Activated T-cell treated with anti-CD3 and anti-CD28 coated beads, Interleukin-2, amount 50 U/mL, for 24 hours (primary cell): ENCODE measurements at regions not wholly inside any gene's neighbourhood (a gene's known extent, or its start where the extent isn't known, plus 50 kb on each side); places are given as distances from the start of the nearest gene placed in this dataset.

ENCODE experiments used
- DNase-seq: peaks from one replicate; pipeline ENCODE4 v3.0.0-alpha.2; 2020
- H3K27ac Mint-ChIP-seq: 2 replicates; pipeline ENCODE4 v1.8.0; 2020; ENCODE audit warnings: mild to moderate bottlenecking, mixed read lengths
- H3K27me3 Mint-ChIP-seq: 2 replicates; pipeline ENCODE4 v1.8.0; 2020; ENCODE audit warnings: mixed read lengths
- H3K36me3 Mint-ChIP-seq: 2 replicates; pipeline ENCODE4 v1.8.0; 2020; ENCODE audit warnings: low read depth, mixed read lengths
- H3K4me1 Mint-ChIP-seq: 2 replicates; pipeline ENCODE4 v1.8.0; 2020; ENCODE audit warnings: low read depth, mixed read lengths
- H3K4me3 Mint-ChIP-seq: 2 replicates; pipeline ENCODE4 v1.8.0; 2020; ENCODE audit warnings: mild to moderate bottlenecking, moderate library complexity, mixed read lengths
- H3K9me3 Mint-ChIP-seq: 2 replicates; pipeline ENCODE4 v1.8.0; 2020; ENCODE audit warnings: mixed read lengths

- H3K4me1 Mint-ChIP-seq, result no peaks in the 10 kb centered on the region
- H3K27me3 Mint-ChIP-seq, result no peaks in the 10 kb centered on the region
- no peak overlapping the region for H3K27ac Mint-ChIP-seq
- H3K36me3 Mint-ChIP-seq, result no peaks in the 10 kb centered on the region
- no peak overlapping the region for H3K4me3 Mint-ChIP-seq
- H3K9me3 Mint-ChIP-seq, result peaks cover 6% of the 10 kb centered on the region
- no peak for DNase-seq
Observed at GRCh38 chr4:57661517-57662090, 551.4 kb upstream of the IGFBP7 start.

- Mint-ChIP-seq H3K4me1 (no peaks in the 10 kb centered on the region), H3K36me3 (no peaks in the 10 kb centered on the region), H3K4me3 (no peak overlapping the region), H3K27ac (no peak overlapping the region), H3K27me3 (no peaks in the 10 kb centered on the region), H3K9me3 (peaks cover 4% of the 10 kb centered on the region)
- no peak for DNase-seq
Observed at GRCh38 chr4:57658673-57659072, 548.5 kb upstream of the IGFBP7 start.

- H3K9me3 Mint-ChIP-seq, result peaks cover 4% of the 10 kb centered on the region
- H3K4me1 Mint-ChIP-seq, result no peaks in the 10 kb centered on the region
- no peaks in the 10 kb centered on the region for H3K36me3 Mint-ChIP-seq
- H3K27ac Mint-ChIP-seq, result no peak overlapping the region
- no peak overlapping the region for H3K4me3 Mint-ChIP-seq
- DNase-seq, result no peak
- no peaks in the 10 kb centered on the region for H3K27me3 Mint-ChIP-seq
Observed at GRCh38 chr4:57658188-57658587, 548.0 kb upstream of the IGFBP7 start.

GRCh38 chr4:57655342-57655741, 545.2 kb upstream of the IGFBP7 start:
- H3K36me3 Mint-ChIP-seq, result no peaks in the 10 kb centered on the region
- no peaks in the 10 kb centered on the region for H3K27me3 Mint-ChIP-seq
- H3K9me3 Mint-ChIP-seq, result no peaks in the 10 kb centered on the region
- H3K27ac Mint-ChIP-seq, result no peak overlapping the region
- H3K4me3 Mint-ChIP-seq, result no peak overlapping the region
- H3K4me1 Mint-ChIP-seq, result no peaks in the 10 kb centered on the region
- no peak for DNase-seq

GRCh38 chr4:57652779-57653178, 542.6 kb upstream of the IGFBP7 start:
- no peak overlapping the region for H3K27ac Mint-ChIP-seq
- H3K27me3 Mint-ChIP-seq, result no peaks in the 10 kb centered on the region
- no peaks in the 10 kb centered on the region for H3K9me3 Mint-ChIP-seq
- no peak overlapping the region for H3K4me3 Mint-ChIP-seq
- no peaks in the 10 kb centered on the region for H3K36me3 Mint-ChIP-seq
- DNase-seq, result no peak
- no peaks in the 10 kb centered on the region for H3K4me1 Mint-ChIP-seq

- Mint-ChIP-seq H3K4me1 (no peaks in the 10 kb centered on the region), H3K27me3 (no peaks in the 10 kb centered on the region), H3K27ac (no peak overlapping the region), H3K36me3 (no peaks in the 10 kb centered on the region), H3K4me3 (no peak overlapping the region), H3K9me3 (no peaks in the 10 kb centered on the region)
- DNase-seq, result no peak
Observed at GRCh38 chr4:57640391-57641100, 530.4 kb upstream of the IGFBP7 start.

GRCh38 chr4:57639561-57640382, 529.6 kb upstream of the IGFBP7 start:
- no peaks in the 10 kb centered on the region for H3K36me3 Mint-ChIP-seq
- H3K27me3 Mint-ChIP-seq, result no peaks in the 10 kb centered on the region
- H3K4me3 Mint-ChIP-seq, result no peak overlapping the region
- no peak overlapping the region for H3K27ac Mint-ChIP-seq
- DNase-seq, result no peak
- H3K4me1 Mint-ChIP-seq, result no peaks in the 10 kb centered on the region
- no peaks in the 10 kb centered on the region for H3K9me3 Mint-ChIP-seq

- Mint-ChIP-seq H3K9me3 (no peaks in the 10 kb centered on the region), H3K4me1 (no peaks in the 10 kb centered on the region), H3K4me3 (no peak overlapping the region), H3K27ac (no peak overlapping the region), H3K27me3 (no peaks in the 10 kb centered on the region), H3K36me3 (no peaks in the 10 kb centered on the region)
- no peak for DNase-seq
Observed at GRCh38 chr4:57635910-57636309, 525.7 kb upstream of the IGFBP7 start.

GRCh38 chr4:57633212-57633859, 523.2 kb upstream of the IGFBP7 start:
- peaks cover 3% of the 10 kb centered on the region for H3K9me3 Mint-ChIP-seq
- H3K27me3 Mint-ChIP-seq, result no peaks in the 10 kb centered on the region
- no peak for DNase-seq
- H3K4me3 Mint-ChIP-seq, result no peak overlapping the region
- no peaks in the 10 kb centered on the region for H3K36me3 Mint-ChIP-seq
- no peak overlapping the region for H3K27ac Mint-ChIP-seq
- no peaks in the 10 kb centered on the region for H3K4me1 Mint-ChIP-seq

- H3K4me3 Mint-ChIP-seq, result no peak overlapping the region
Observed at GRCh38 chr4:57632564-57632963, 522.4 kb upstream of the IGFBP7 start.

GRCh38 chr4:57631147-57631546, 521.0 kb upstream of the IGFBP7 start:
- no peak overlapping the region for H3K27ac Mint-ChIP-seq
- no peaks in the 10 kb centered on the region for H3K36me3 Mint-ChIP-seq
- H3K4me1 Mint-ChIP-seq, result no peaks in the 10 kb centered on the region
- DNase-seq, result no peak
- no peak overlapping the region for H3K4me3 Mint-ChIP-seq
- peaks cover 3% of the 10 kb centered on the region for H3K9me3 Mint-ChIP-seq
- H3K27me3 Mint-ChIP-seq, result no peaks in the 10 kb centered on the region

More at GRCh38 chr4:57632564-57632963, 522.4 kb upstream of the IGFBP7 start:
- DNase-seq, result no peak
- Mint-ChIP-seq H3K9me3 (peaks cover 3% of the 10 kb centered on the region), H3K27ac (no peak overlapping the region), H3K27me3 (no peaks in the 10 kb centered on the region), H3K36me3 (no peaks in the 10 kb centered on the region), H3K4me1 (no peaks in the 10 kb centered on the region)

GRCh38 chr4:57628004-57628403, 517.8 kb upstream of the IGFBP7 start:
- peaks cover 3% of the 10 kb centered on the region for H3K9me3 Mint-ChIP-seq
- H3K27me3 Mint-ChIP-seq, result no peaks in the 10 kb centered on the region

GRCh38 chr4:57614257-57614932, 504.2 kb upstream of the IGFBP7 start:
- no peaks in the 10 kb centered on the region for H3K27me3 Mint-ChIP-seq
- H3K4me3 Mint-ChIP-seq, result no peak overlapping the region
- peaks cover 6% of the 10 kb centered on the region for H3K9me3 Mint-ChIP-seq
- H3K36me3 Mint-ChIP-seq, result no peaks in the 10 kb centered on the region
- H3K4me1 Mint-ChIP-seq, result no peaks in the 10 kb centered on the region
- H3K27ac Mint-ChIP-seq, result no peak overlapping the region
- no peak for DNase-seq

More at GRCh38 chr4:57628004-57628403, 517.8 kb upstream of the IGFBP7 start:
- no peaks in the 10 kb centered on the region for H3K4me1 Mint-ChIP-seq
- no peak for DNase-seq
- H3K27ac Mint-ChIP-seq, result no peak overlapping the region
- no peaks in the 10 kb centered on the region for H3K36me3 Mint-ChIP-seq
- no peak overlapping the region for H3K4me3 Mint-ChIP-seq

GRCh38 chr4:57612279-57612678, 502.1 kb upstream of the IGFBP7 start:
- H3K4me3 Mint-ChIP-seq, result no peak overlapping the region
- peaks cover 3% of the 10 kb centered on the region for H3K9me3 Mint-ChIP-seq
- DNase-seq, result no peak
- H3K27me3 Mint-ChIP-seq, result no peaks in the 10 kb centered on the region
- no peaks in the 10 kb centered on the region for H3K4me1 Mint-ChIP-seq
- no peaks in the 10 kb centered on the region for H3K36me3 Mint-ChIP-seq
- H3K27ac Mint-ChIP-seq, result no peak overlapping the region
